Breast epithelium (tissue), 3 donors: ENCODE measurements at regions not wholly inside any gene's neighbourhood (a gene's known extent, or its start where the extent isn't known, plus 50 kb on each side); places are given as distances from the start of the nearest gene placed in this dataset.

Experiments used
- CTCF ChIP-seq, 3 donors: fragments of 450-650 bp; IDR thresholded peaks; one replicate each; pipeline ENCODE4 v1.5.1; 2016 to 2017; ENCODE audit warnings: antibody characterized with exemption in 3 of 3, mild to moderate bottlenecking in 3 of 3, moderate library complexity in 3 of 3
- POLR2A ChIP-seq: fragments of 450-650 bp; IDR thresholded peaks from one replicate; pipeline ENCODE4 v1.6.1; 2016; ENCODE audit warnings: antibody characterized with exemption, mild to moderate bottlenecking, moderate library complexity

- no peak for TF ChIP-seq CTCF (IDR thresholded peaks at IDR 0.05)
- no peak for TF ChIP-seq POLR2A
Observed at GRCh38 chr3:43790060-43790459, 99.3 kb downstream of the ABHD5 start.
